ENCODE measurements at regions not wholly inside any gene's neighbourhood (a gene's known extent, or its start where the extent isn't known, plus 50 kb on each side); places are given as distances from the start of the nearest gene placed in this dataset.

DNA sequence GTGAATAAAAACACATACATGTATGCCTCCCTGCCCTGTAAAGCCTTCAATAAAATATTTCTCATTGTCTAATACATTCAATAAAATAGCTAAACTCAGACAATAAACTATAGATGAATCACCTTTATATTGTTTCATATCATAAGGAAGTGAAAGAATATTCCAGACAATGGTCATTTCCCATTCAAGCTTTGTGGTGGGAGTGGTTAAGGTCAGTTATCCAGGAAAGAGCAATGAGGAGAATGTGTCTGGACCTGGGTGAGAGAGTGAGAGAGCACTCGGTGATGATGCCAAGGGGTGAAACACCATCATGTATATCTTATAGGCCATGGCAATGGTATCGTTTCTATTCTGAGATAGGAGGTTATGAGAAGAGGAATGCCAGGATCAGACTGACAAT lies 197.8 kb downstream of the PDHA2 start:
- TF ChIP-seq CTCF (IDR thresholded peaks at IDR 0.05; ENCODE audit: borderline replicate concordance, control extremely low read depth, extremely low read depth, insufficient read depth, missing control alignments) = no peak
- in situ Hi-C loops (cut with MboI; ENCODE audit: low sequenced_read_pairs, unreplicated experiment) = no loop called here
- DNase-seq (ENCODE audit: low spot score) = no peak

DNA sequence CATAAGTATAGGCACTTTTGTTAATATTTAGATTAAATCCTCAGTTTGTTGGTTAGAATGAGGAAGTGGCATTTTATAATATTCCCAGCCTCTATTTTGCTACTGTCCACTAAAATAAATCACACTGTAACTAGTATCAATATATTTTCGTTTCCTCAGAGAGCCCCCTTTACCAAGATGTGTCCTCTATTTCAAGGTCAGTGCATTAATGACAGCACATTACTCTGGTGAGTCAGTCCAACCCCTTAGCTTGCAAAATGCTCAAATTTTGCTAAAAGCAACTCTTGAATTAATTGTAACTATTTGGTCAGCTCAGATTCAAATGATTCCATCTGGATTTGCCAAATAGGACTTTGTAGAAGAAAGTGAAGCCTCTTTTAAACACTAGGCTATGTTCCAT lies 199.3 kb downstream of the PDHA2 start:
- in situ Hi-C loops (cut with MboI; ENCODE audit: low sequenced_read_pairs, unreplicated experiment) = no loop called here
- TF ChIP-seq CTCF (IDR thresholded peaks at IDR 0.05; ENCODE audit: borderline replicate concordance, control extremely low read depth, extremely low read depth, insufficient read depth, missing control alignments) = no peak
- DNase-seq (ENCODE audit: low spot score) = no peak

GRCh38 chr4:96039803-96040436 lies 200.0 kb downstream of the PDHA2 start:
- no peak for TF ChIP-seq CTCF (IDR thresholded peaks at IDR 0.05; ENCODE audit: borderline replicate concordance, control extremely low read depth, extremely low read depth, insufficient read depth, missing control alignments)
- no peak for DNase-seq (ENCODE audit: low spot score)
- in situ Hi-C loops (cut with MboI; ENCODE audit: low sequenced_read_pairs, unreplicated experiment) = no loop called here

GRCh38 chr4:96044971-96045370 lies 205.1 kb downstream of the PDHA2 start:
- in situ Hi-C loops (cut with MboI; ENCODE audit: low sequenced_read_pairs, unreplicated experiment) = no loop called here
- TF ChIP-seq CTCF (IDR thresholded peaks at IDR 0.05; ENCODE audit: borderline replicate concordance, control extremely low read depth, extremely low read depth, insufficient read depth, missing control alignments) = no peak
- no peak for DNase-seq (ENCODE audit: low spot score)

GRCh38 chr4:96052827-96053226 lies 212.9 kb downstream of the PDHA2 start:
- in situ Hi-C loops (cut with MboI; ENCODE audit: low sequenced_read_pairs, unreplicated experiment) = no loop called here
- TF ChIP-seq CTCF (IDR thresholded peaks at IDR 0.05; ENCODE audit: borderline replicate concordance, control extremely low read depth, extremely low read depth, insufficient read depth, missing control alignments) = no peak

GRCh38 chr4:96056346-96056934 lies 216.5 kb downstream of the PDHA2 start:
- in situ Hi-C loops (cut with MboI; ENCODE audit: low sequenced_read_pairs, unreplicated experiment) = no loop called here
- DNase-seq (ENCODE audit: low spot score) = no peak
- no peak for TF ChIP-seq CTCF (IDR thresholded peaks at IDR 0.05; ENCODE audit: borderline replicate concordance, control extremely low read depth, extremely low read depth, insufficient read depth, missing control alignments)

More at GRCh38 chr4:96052827-96053226, 212.9 kb downstream of the PDHA2 start:
- no peak for DNase-seq (ENCODE audit: low spot score)

All from GM13976 (cell line).